Suppressor macrophage treated with lipopolysaccharide for 4 hours (primary cell): ENCODE measurements at regions not wholly inside any gene's neighbourhood (a gene's known extent, or its start where the extent isn't known, plus 50 kb on each side); places are given as distances from the start of the nearest gene placed in this dataset.
"Not testable (repeated sequence)": the region's sequence is repeated elsewhere in the genome, so short reads cannot be mapped to it uniquely, and the experiment has no call there.

Source experiments
- DNase-seq: peaks from one replicate; pipeline ENCODE4 v3.0.0-alpha.2; 2020

DNA sequence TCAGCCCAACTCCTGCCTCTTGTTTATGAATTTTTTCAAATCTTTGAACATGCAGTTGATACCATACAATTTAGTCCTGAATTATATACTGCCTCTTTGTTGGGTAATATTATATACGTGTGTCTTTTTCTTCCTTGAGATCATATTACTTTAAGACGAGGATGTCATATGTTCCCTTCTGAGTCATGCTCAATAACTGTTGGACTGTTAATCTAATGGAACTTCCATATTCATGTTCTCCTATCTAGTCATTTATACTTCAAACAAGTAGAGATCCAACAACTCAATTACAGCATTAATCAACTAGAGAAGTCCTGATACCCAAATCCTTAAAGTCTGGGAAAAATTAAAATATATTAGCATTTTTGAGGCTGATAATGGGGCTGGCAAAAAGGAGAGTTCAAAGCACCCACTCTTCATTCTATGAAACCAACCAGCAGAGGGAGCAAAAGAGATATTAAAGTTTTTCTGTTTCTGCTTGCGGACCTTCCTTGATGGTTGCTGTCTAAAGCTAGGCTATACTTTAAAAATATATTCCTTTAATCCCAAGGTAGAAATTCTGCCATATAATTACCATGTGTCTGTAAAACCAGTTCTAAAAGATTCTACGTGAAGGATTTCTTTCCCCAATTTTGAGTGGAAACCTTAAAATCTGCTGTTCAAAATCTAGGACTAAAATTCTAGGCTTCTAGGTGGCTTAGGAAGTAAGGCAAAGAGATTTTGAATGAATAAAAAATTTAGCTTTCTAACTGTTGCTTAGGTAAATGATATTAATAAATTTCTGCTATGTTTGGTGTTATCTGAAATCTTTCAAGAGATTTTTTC is 498.9 kb downstream of the BCKDHB start:
- peak; percentile 62 for DNase-seq

DNA sequence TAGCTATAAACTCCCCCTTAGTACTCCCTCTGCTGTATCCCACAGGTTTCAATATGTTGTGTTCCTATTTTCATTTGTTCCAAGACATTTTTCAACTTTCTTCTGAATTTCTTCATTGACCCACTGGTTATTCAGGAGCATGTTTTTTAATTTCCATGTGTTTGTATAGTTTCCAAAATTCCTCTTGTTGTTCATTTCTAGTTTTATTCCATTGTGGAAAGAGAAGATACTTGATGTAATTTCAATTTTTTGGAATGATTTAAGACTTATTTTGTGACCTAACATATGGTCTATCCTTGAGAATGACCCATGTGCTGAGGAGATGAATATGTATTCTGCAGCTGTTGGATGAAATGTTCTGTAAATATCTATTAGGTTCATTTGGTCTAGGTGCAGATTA is 497.2 kb downstream of the BCKDHB start:
- DNase-seq = no peak

DNA sequence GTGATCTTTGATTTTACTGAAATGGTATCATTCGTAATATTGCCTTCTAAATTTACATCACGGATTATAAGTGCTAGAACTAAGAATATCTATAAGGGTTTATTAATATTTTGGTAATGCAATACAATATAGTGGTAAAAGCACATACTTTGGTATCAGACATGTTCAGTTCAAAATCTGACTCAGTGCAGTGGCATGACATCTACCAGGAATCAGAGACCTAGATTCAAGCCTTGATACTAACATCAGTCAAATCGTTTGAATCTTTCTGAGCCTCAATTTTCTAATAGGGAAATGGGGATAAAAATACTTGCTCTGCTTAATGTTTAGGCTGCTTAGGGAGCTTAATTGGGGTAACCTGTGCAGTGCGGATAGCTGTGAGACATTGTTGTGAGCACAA is 488.0 kb downstream of the BCKDHB start:
- DNase-seq = no peak

DNA sequence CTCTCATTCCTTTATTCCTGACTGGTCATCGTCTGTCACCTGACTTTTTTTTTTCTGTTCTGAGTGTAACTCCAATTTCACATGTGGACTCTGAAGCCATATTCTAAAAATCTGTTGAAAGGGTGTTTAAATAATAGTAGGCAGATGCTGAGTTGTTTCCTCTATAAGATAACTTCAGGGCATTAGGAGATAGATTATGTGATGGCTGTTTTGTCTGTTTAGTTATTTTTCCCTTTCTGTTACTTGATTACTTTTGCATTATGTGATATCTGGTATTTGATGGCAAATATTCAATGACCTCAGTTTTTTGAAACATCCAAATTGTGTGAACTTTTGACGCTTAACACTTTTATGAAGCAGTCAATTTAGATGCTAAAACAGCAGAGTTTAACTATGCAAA is 486.0 kb downstream of the BCKDHB start:
- no peak for DNase-seq

DNA sequence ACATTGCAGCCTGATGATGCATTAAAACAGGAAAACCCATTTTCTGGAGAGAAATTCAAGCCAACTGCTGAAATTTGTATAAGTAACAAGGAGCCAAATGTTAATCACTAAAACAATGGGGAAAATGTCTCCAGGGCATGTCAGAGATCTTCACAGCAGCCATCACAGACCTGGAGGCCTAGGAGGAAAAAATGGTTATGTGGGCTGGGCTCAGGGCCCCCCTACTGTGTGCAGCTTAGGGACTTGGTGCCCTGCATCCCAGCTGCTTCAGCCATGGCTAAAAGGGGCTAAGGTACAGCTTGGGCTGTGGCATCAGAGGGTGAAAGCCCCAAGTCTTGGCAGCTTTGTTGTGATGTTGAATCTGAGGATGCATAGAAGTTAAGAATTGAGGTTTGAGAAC is 479.8 kb downstream of the BCKDHB start:
- DNase-seq = no peak

DNA sequence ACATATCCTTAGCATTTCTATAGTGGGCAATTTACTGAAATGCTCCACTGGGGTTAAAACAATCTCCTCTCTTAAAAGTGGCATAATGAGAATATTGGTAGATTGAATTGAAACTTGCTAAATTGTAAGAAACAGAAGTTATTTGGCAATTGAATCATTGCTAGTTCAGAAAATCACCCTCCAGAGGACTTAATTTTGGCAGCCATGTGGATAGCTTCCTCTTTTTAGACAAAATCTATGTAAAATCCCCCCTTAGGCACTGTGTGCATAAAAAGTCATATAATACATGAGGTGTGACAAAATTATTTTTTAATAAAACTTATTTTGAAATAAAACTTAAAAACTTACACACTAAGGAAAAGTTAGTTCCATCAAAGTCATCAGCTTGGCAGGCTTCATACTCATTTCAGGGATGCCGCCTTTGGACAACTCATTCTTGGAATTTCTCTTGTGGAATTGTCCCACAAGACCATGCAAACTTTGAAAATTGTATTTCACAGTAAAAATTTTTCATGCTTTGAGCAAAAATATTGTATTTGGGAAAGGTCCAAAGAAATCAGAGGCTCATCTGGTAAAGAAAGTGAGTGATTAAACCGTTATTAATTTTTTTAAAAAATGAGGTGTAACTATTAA is 473.0 kb downstream of the BCKDHB start:
- DNase-seq = no peak

DNA sequence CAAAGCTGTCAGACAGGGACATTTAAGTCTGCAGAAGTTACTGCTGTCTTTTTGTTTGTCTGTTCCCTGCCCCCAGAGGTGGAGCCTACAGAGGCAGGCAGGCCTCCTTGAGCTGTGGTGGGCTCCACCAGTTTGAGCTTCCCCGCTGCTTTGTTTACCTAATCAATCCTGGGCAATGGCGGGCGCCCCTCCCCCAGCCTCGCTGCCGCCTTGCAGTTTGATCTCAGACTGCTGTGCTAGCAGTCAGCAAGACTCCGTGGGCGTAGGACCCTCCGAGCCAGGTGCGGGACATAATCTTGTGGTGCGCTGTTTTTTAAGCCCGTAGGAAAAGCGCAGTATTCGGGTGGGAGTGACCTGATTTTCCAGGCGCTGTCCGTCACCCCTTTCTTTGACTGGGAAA is 466.8 kb downstream of the BCKDHB start:
- DNase-seq = not testable (repeated sequence)

DNA sequence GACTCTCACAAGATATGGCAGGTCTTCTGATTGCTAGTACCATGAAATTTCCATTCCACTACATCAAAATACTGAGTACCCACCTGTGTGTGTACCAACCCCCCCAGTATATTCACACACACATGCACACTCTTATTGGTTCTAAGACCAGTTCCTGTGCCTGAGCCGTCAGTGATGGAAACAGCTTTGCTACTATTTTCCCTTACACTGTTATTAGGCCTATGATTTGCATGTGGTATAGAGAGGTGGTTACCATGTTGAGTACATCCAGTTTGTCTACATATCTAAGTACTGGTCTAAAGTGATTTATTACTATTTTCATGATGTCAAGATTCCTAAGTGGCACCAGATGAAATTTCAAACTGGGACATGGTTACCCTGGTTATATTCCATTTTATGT is 459.9 kb downstream of the BCKDHB start:
- no peak for DNase-seq

DNA sequence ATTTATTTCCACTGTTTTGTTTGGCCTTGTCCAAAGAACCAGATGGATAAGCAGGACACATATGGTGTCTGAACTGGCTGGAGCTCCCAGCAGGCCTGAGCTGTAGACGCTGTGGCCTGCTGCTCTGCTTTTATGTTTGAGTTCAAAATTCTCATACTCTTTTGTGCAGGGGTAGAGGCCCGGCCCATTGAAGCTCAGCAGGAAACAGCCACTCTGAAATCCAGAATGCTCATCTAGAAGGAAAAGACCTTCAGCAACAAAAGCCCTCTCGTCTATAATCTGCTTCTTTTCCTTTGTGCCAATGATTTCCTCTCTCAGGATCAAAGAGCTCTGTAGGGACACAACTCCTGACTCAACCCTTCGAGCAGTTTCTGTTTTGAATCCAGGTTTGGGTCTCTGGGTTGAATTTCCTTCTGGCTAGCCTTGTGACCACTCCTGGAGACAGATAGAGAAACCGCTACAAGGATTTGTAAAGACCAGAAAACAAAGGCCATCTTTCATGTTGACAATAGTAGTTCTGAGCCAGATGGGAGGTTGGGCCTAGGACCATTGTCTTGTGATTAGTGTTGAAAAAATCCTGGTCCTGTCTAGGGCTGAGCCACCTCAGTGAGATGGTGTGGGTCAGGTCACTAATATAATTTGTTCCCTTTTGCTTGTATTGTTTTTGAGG is 446.7 kb downstream of the BCKDHB start:
- no peak for DNase-seq

DNA sequence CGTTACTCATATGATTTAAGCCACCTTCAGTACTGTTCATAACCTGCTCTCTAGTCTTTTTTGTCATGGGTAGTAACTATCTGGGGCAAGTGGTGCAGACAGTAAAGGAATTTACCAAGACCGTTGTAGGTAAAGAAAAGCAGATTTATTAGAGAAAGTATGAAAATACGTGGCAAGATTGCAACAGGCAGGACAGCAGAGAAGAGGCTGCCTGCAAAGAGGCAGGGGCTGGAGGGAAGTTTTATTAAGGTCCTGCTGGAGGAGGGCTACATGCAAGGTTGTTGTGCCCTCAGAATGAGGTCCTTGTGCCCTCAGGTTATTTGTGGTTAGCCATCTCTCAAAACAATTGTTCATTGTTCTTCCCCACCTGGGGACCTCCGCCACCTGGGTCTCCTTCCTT is 444.3 kb downstream of the BCKDHB start:
- DNase-seq = no peak

DNA sequence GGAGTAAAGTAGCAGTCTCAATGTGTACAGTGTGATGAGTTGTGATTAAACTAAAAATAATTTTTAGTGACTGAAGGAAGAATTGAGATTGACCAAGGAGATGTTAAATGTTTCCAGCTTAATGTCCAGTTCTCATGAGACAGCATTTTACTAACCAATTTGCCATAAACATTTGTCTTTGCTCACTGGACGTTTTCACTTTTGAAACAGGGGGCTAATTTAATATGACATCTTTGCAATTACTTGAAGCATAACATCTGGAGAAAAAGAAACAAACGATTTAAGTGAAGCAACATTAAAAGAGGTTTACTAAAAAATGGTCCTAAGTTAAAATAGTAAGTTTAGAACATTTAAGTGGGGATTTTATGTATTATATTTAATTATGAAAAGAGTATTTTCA is 443.8 kb downstream of the BCKDHB start:
- no peak for DNase-seq

DNA sequence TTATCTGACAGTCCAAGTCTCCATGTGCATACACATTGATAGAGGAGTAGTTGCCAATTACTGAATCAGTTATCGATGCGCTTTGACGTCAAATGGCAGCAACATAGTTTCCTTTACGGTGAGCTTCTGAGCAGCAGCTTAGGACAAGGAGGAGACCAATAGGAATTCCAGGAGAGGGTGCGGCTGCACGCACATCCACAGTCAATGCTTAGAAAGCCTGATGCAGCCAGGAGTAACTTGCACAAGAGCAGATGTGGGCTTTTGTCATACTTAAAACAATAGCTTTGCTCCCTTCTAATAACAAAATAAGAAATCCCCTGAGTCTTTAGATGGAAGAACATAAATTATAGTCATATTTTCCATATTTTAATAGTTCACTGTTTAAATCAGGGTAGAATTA is 442.1 kb downstream of the BCKDHB start:
- no peak for DNase-seq

DNA sequence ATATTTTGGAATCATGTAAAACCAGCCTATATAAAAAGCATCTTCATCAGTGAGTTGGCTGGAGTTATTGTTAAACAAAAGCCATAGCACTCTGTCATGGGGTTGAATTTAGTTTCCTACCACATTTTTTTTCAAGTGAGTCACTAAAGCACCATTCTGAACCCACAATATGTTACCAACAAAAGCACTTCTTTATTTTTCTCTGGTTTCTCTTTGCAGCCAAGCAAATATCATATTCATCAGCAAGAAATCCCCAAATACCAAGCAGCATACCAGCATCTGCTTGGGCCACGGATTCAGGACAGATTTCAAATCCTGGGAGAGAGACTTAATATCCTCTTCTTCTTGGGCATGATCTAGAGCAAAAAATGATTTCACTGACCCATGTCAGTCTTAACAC is 441.4 kb downstream of the BCKDHB start:
- no peak for DNase-seq

DNA sequence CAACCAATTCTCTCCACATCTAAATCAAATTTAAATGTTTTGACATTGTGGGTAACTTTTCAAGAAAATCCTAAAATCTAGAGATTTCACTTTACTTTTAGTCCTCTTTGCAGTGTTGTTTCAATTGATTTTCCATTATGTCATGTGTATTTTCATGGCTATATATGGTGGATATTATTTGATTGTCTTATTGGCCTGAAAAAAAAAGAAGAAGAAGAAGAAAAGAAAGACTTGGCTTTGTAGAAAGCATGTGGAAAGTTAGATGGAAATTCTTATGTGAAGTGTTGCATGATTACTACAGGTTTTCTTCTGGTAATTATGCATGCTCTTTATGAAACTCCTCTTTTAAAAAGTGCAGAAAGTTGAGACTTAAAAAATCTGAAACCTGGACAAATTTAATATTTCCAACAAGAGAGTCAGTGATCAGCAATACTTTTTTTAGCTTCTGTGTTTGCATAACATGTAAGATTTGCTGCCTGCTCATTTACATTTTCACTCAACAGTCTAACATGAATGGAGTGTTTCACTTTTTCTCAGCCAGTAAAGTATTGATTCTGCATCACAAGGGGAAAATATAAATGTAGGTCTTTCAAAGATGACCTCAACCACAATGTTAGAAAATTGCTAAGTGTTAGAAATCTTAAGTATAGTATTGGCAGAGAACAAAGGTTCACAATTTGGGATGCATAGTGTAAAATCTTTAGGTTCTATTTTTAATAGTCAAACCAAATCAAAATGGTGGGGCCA is 438.7 kb downstream of the BCKDHB start:
- DNase-seq = no peak

DNA sequence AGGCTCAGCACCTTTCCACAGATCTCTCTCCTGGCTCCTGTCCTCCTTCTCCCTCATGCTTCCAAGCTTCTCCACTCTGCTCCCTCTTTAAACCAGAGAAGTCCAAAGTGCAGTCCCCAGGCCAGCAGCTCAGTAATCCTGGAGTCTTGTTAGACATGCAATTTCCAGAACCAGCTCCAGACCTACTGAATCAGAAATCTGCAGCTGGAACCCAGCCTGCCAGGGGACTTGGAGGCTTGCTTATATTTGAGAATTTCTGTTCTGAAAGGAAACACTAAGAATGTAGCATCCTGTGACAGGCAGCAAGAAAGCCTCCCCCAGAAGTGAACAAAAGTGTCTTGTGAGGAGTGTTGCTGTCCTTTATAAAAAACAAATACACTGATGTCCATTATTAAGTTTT is 438.1 kb downstream of the BCKDHB start:
- no peak for DNase-seq

DNA sequence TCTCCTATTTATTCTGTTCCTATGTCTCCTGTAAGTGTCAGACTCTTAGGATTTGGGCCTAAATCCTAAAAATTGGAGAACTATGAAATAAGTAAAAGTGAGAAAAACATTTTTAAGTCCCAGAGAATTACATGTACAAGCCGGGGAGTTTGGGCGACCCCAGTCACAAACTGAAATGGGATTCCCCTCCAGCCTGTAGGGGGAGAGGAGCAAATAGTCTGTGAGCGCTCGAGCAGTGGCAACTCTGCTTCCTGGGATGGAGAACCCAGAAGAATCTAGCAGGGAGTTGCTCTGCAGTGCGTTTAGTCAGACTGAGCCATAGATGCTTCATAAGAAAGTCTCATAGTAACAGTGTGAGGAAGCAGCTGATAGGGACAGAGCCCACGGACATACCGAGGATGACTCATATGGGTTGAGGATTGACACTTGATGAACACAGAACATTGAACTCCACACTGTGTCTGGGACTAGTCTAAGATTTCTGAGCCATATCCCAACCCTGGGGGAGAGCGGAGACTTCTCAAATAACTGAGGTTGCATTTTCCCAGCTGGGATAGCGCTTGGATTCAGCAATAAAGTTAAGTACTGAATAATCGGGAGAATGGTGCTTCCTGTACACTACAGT is 437.2 kb downstream of the BCKDHB start:
- no peak for DNase-seq

DNA sequence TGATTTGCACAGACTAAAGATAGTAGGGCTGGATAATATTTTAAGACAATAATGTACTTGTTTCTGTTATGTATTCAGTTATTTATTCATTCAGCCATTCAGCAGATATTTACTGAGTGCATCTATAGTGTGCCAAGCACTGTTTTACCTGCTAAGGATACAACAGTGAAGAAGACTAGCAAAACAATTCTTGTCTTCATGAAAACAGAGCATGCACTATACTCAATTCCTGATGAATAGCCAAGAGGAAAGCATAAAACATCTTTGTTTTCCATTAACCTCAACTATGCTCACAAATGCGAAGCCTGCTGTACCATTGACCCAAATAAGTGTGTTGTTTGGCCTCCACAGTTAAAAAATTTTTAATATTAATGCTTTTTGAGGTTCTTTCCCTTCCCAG is 436.7 kb downstream of the BCKDHB start:
- DNase-seq = no peak

DNA sequence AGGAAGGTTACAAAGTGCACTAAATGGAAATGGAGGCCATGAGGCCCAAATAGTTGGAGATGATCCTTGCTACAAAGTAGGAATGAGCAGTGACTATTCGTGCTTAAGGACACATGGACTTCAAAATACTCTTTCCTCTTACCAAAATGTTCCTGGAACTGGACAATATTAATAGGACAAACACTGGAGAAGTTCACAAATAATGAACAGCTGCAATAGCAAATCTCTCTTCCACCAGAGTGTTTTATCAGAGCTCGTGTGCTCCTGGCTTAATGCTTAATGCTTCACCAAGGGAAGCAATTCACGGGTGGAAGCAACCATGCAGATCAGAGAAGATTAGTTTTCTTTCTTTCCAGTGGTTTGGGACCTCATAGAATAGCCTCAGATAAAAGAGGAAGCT is 435.4 kb downstream of the BCKDHB start:
- no peak for DNase-seq

DNA sequence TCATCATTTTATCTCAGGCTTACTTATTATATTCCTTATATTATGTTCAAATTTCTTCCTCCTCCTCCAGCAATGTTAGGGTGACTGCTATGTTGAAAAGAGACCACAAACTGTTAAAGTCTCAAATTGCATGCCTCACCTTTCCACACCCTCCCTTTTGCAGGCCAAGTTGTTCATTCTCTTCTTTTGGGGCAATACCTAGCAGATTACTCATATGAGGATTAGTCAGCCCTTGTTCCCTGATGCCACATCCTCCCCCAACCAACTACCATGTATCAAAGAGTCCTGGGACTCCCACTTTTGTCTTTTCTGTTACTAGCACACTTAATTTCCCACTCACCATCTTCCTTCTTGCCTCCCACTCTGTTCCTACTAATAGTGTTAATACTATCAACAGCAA is 434.7 kb downstream of the BCKDHB start:
- DNase-seq = no peak

DNA sequence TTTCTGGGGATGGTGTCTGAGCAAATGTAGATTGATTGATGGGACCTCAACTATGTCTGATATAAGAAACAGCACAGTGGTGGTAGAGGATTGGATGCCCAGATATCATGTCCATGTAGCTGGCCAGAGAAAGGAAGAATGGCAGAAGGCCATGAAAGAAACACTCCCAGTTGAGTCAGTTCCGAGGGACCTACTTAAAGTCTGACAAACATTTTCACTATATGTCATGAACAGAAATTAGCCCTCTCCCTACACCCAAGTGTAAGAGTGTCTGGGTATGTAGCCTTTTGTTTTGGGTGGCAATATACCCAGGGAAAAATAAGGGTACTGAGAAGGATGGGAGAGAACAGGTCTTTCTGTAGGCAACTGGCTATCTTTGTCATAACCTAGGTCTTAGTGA is 434.2 kb downstream of the BCKDHB start:
- DNase-seq = no peak

DNA sequence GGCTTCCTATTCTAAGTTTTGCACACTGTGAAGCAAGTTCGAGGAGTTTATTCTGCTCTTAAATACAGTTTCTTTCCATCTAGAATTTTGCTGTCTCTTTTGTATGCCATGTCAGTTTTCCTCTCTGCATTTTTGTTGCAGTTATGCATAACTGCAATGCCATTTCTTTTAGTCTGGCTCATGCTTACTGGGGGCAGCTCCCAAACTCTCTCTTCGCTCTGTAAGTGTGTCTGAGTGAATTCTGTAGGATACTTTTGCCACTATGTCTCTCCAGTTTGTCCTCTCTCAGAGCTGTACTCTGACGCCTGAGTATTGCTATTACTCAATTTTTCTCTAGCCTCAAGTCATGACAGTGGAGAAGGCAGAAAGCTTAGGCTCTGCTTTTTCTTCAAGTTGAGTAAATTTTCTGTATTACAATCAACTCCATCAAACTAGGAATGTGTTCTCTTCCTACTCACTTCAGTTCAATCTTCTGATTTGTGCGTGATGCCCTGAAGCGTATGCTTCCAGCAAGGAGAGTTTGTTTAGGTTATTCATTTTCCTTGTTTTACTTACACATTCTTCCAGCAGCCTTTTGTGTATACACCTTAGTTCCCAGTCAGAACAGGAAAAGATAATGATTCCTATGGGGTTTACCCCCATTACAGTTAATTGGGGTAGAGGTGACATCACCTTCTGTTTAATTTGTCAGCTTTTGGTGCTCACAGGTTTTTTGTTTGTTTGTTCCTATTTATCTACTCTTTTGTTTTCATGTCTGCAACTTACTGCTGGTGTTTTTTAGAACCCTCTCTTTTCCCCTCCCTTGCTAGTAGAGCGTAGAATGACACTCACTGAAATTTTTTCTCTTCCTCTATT is 430.9 kb downstream of the BCKDHB start:
- DNase-seq = no peak
